HG02623 (cell line): ENCODE measurements at regions not wholly inside any gene's neighbourhood (a gene's known extent, or its start where the extent isn't known, plus 50 kb on each side); places are given as distances from the start of the nearest gene placed in this dataset.

Experiments
- ATAC-seq: cut with Tn5 transposase; IDR thresholded peaks from one replicate; pipeline ENCODE4 v1.9.1; 2021; ENCODE audit warnings: moderate library complexity; ENCODE audit not compliant: unreplicated experiment

- no peak for ATAC-seq
These were observed 183.4 kb downstream of the ABCC12 start for GRCh38 chr16:47972246-47972985.

GRCh38 chr16:47971225-47971624 lies 184.6 kb downstream of the ABCC12 start:
- ATAC-seq = no peak

GRCh38 chr16:47970291-47970931 lies 185.4 kb downstream of the ABCC12 start:
- no peak for ATAC-seq

GRCh38 chr16:47967374-47967773 lies 188.4 kb downstream of the ABCC12 start:
- no peak for ATAC-seq

GRCh38 chr16:47966325-47966724 lies 189.5 kb downstream of the ABCC12 start:
- no peak for ATAC-seq

GRCh38 chr16:47965439-47965838 lies 190.4 kb downstream of the ABCC12 start:
- ATAC-seq = no peak

GRCh38 chr16:47958726-47959125 lies 197.1 kb downstream of the ABCC12 start:
- ATAC-seq = no peak

- ATAC-seq = no peak
These were observed 198.9 kb downstream of the ABCC12 start for GRCh38 chr16:47956916-47957315.

- no peak for ATAC-seq
These were observed 206.1 kb downstream of the ABCC12 start for GRCh38 chr16:47949714-47950113.

- ATAC-seq = no peak
These were observed 206.5 kb downstream of the ABCC12 start for GRCh38 chr16:47949276-47949675.

GRCh38 chr16:47947723-47948122 lies 208.1 kb downstream of the ABCC12 start:
- no peak for ATAC-seq

GRCh38 chr16:47946092-47946491 lies 209.7 kb downstream of the ABCC12 start:
- no peak for ATAC-seq

- no peak for ATAC-seq
These were observed 211.2 kb downstream of the ABCC12 start for GRCh38 chr16:47944589-47944988.

GRCh38 chr16:47943235-47943634 lies 212.6 kb downstream of the ABCC12 start:
- no peak for ATAC-seq

- ATAC-seq = no peak
These were observed 215.3 kb downstream of the ABCC12 start for GRCh38 chr16:47940466-47940865.

GRCh38 chr16:47939680-47940079 lies 216.1 kb downstream of the ABCC12 start:
- ATAC-seq = no peak

GRCh38 chr16:47938272-47938671 lies 217.5 kb downstream of the ABCC12 start:
- ATAC-seq = no peak

GRCh38 chr16:47928008-47928407 lies 227.8 kb downstream of the ABCC12 start:
- no peak for ATAC-seq

GRCh38 chr16:47927330-47927729 lies 228.5 kb downstream of the ABCC12 start:
- ATAC-seq = no peak

- ATAC-seq = no peak
These were observed 229.9 kb downstream of the ABCC12 start for GRCh38 chr16:47925811-47926460.

GRCh38 chr16:47924950-47925349 lies 230.8 kb downstream of the ABCC12 start:
- no peak for ATAC-seq

GRCh38 chr16:47921535-47921934 lies 234.3 kb downstream of the ABCC12 start:
- ATAC-seq = no peak
